Prostate gland (tissue), 2 donors: ENCODE measurements at regions not wholly inside any gene's neighbourhood (a gene's known extent, or its start where the extent isn't known, plus 50 kb on each side); places are given as distances from the start of the nearest gene placed in this dataset.

Source experiments
- DNase-seq: peaks from one replicate; pipeline ENCODE4 v3.0.0-alpha.2; 2019; ENCODE audit warnings: low spot score
- H3K27ac ChIP-seq, 2 donors: fragments of 200-600 bp; sonication (generic); 2 replicates each; pipeline ENCODE4 v1.5.1; 2017 to 2019
- H3K27me3 ChIP-seq: fragments of 200-600 bp; sonication (generic); replicated peaks from 2 replicates; pipeline ENCODE4 v1.5.1; 2019; ENCODE audit not compliant: insufficient read depth
- H3K36me3 ChIP-seq, 2 donors: fragments of 200-600 bp; sonication (generic); 1 replicate in 1 of 2; 2 replicates in 1 of 2; pipeline versions ENCODE4 v1.5.1 to v1.8.1; 2017 to 2019
- H3K4me1 ChIP-seq: fragments of 200-600 bp; sonication (generic); replicated peaks from 2 replicates; pipeline ENCODE4 v1.5.1; 2019
- H3K4me3 ChIP-seq, 2 donors: fragments of 200-600 bp; sonication (generic); 2 replicates each; pipeline ENCODE4 v1.5.1; 2017 to 2019
- H3K9me3 ChIP-seq: fragments of 200-600 bp; sonication (generic); 2 replicates; pipeline ENCODE4 v1.5.1; 2017
- CTCF ChIP-seq, 4 experiments: fragments of 200-600 bp in 2 of 4; fragments of 450-650 bp in 2 of 4; sonication (generic) in 2 of 4; IDR thresholded peaks; 1 replicate in 3 of 4; 2 replicates in 1 of 4; pipeline ENCODE4 v1.5.1; 2016 to 2019; ENCODE audit warnings: antibody characterized with exemption in 4 of 4, mild to moderate bottlenecking in 2 of 4, moderate library complexity in 2 of 4
- POLR2A ChIP-seq: fragments of 450-650 bp; IDR thresholded peaks from one replicate; pipeline ENCODE4 v1.6.1; 2016; ENCODE audit warnings: antibody characterized with exemption, mild to moderate bottlenecking
- POLR2AphosphoS5 ChIP-seq: sonication (generic); formaldehyde crosslinking; IDR thresholded peaks from one replicate; pipeline ENCODE4 v1.6.1; 2017; ENCODE audit warnings: antibody characterized with exemption
- WGBS: methylation state at CpG from one replicate; pipeline ENCODE4 v1.1.5; 2018; 5-methylcytosine and 5-hydroxymethylcytosine counted together
- intact Hi-C: fragments of 100-400 bp; cut with DNase I; formaldehyde crosslinking; loops from one replicate; pipeline ENCODE4 v1.14.2; 2022

GRCh38 chr18:46425511-46425910 lies 231.5 kb downstream of the LOXHD1 start:
- Histone ChIP-seq H3K9me3 (no peaks in the 10 kb centered on the region), H3K36me3 (no peaks in the 10 kb centered on the region), H3K4me3 (no peak overlapping the region), H3K27ac (no peak overlapping the region), H3K4me1 (no peaks in the 10 kb centered on the region), H3K27me3 (no peaks in the 10 kb centered on the region)
- TF ChIP-seq POLR2AphosphoS5 = no peak
- TF ChIP-seq CTCF (IDR thresholded peaks at IDR 0.05) = no peak
- no peak for TF ChIP-seq POLR2A
- 84% methylated on average over 3 of the region's 3 CpGs for WGBS
- intact Hi-C loops = no loop called here
- DNase-seq = no peak

DNA sequence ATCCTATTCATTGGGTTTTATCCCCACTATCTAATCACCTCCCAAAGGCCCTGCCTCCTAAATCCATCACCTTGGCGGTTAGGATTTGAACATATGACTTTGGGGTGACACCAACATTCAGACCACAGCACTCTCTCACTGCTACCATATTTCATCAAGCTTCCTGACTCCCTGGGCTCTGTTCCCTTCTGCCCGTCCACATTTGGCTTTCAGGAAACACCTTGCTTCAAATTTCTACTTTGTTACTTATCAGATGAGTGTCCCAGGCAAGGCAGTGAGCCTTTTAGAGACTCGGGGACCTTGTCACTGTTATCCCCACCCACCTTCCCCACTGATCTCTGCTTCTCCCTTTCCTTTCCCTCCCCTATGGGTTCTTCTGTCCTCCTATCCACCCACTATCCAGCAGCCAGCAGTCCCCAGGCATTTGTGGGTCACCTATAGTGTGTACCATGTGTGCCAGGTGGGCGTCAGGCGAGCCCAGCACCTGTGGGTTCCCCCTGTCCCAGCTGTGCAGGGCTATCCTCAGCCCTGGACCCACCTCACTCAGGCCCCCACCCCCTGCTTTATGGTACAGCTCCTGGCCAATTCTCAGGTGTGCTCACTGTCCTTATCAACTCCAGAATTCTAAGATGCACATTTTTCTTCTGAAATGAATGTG lies 230.9 kb downstream of the LOXHD1 start:
- H3K36me3 ChIP-seq = no peaks in the 10 kb centered on the region
- H3K4me3 ChIP-seq = no peak overlapping the region
- no peak overlapping the region for H3K27ac ChIP-seq
- H3K9me3 ChIP-seq = no peaks in the 10 kb centered on the region
- DNase-seq = no peak
- 77% methylated on average over 5 of the region's 5 CpGs for WGBS
- H3K4me1 ChIP-seq = no peaks in the 10 kb centered on the region
- intact Hi-C loops = no loop called here
- TF ChIP-seq POLR2A (no peak), CTCF (IDR thresholded peaks at IDR 0.05) (no peak), POLR2AphosphoS5 (no peak)
- no peaks in the 10 kb centered on the region for H3K27me3 ChIP-seq

DNA sequence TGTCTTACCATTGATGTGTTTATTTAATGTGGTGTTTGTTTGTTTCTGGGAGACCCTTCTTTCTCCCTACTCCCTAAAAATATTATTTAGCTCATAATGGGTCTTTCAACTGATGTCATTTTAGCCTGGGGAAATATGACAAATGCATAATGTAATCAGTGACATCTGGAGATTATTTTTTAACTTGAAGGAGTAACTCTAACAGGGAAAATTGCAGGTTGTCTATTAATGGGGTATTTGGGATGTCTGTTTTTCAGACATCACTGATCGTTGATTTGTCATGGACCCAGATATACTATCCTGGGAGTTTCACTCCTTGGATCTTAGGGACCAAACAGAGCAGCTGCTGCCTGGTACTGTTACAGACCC lies 230.4 kb downstream of the LOXHD1 start:
- 80% methylated on average over 1 of the region's 1 CpG for WGBS
- no peak for DNase-seq
- no peak for TF ChIP-seq POLR2A
- no peak for TF ChIP-seq CTCF (IDR thresholded peaks at IDR 0.05)
- TF ChIP-seq POLR2AphosphoS5 = no peak

More for the DNA sequence above, 230.4 kb downstream of the LOXHD1 start:
- no peaks in the 10 kb centered on the region for H3K36me3 ChIP-seq
- no peaks in the 10 kb centered on the region for H3K27me3 ChIP-seq
- H3K4me1 ChIP-seq = no peaks in the 10 kb centered on the region
- no peaks in the 10 kb centered on the region for H3K9me3 ChIP-seq
- H3K27ac ChIP-seq = no peak overlapping the region
- intact Hi-C loops = no loop called here
- H3K4me3 ChIP-seq = no peak overlapping the region
